ENCODE measurements at regions not wholly inside any gene's neighbourhood (a gene's known extent, or its start where the extent isn't known, plus 50 kb on each side); places are given as distances from the start of the nearest gene placed in this dataset.
"Not testable (repeated sequence)": the region's sequence is repeated elsewhere in the genome, so short reads cannot be mapped to it uniquely, and the experiment has no call there.

GRCh38 chr14:83291714-83292113 is 1758.1 kb upstream of the SEL1L start:
- TF ChIP-seq, protein P1, sequence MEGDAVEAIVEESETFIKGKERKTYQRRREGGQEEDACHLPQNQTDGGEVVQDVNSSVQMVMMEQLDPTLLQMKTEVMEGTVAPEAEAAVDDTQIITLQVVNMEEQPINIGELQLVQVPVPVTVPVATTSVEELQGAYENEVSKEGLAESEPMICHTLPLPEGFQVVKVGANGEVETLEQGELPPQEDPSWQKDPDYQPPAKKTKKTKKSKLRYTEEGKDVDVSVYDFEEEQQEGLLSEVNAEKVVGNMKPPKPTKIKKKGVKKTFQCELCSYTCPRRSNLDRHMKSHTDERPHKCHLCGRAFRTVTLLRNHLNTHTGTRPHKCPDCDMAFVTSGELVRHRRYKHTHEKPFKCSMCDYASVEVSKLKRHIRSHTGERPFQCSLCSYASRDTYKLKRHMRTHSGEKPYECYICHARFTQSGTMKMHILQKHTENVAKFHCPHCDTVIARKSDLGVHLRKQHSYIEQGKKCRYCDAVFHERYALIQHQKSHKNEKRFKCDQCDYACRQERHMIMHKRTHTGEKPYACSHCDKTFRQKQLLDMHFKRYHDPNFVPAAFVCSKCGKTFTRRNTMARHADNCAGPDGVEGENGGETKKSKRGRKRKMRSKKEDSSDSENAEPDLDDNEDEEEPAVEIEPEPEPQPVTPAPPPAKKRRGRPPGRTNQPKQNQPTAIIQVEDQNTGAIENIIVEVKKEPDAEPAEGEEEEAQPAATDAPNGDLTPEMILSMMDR (IDR thresholded peaks at IDR 0.05) = no peak
- TF ChIP-seq POLR2AphosphoS5 (IDR thresholded peaks at IDR 0.05) (no peak), POLR2A (IDR thresholded peaks at IDR 0.05) (no peak)
- Histone ChIP-seq H3K27me3 (replicated peaks; ENCODE audit: insufficient read depth) (no peaks in the 10 kb centered on the region), H3K9me3 (no peaks in the 10 kb centered on the region), H3K27ac (no peak overlapping the region), H3K4me3 (no peak overlapping the region), H3K36me3 (no peaks in the 10 kb centered on the region), H3K4me1 (replicated peaks) (no peaks in the 10 kb centered on the region)
- intact Hi-C loops (cut with DNase I) = no loop called here
- WGBS = 81% methylated on average over 1 of the region's 1 CpG
- DNase-seq (ENCODE audit: low spot score) = no peak

DNA sequence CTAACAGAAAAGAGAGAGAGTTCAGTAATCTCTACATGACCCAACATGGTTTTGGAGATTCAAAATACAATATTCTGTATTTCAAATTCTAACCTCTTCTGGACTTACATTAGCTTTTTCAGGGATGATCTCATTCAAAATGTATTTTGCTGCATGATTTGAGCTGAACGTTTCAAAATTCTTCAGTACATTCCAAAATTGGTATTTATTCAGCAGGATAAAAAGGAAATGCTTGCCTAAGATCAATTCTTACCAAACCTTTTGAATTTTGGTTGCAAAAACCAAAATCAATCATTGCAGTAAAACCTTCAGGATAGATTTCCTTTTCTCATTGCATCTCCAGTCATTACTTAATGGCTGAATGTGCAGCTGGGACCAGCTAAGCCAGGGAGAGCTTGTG is 1761.3 kb upstream of the SEL1L start:
- Histone ChIP-seq H3K27ac (no peak overlapping the region), H3K4me1 (replicated peaks) (no peaks in the 10 kb centered on the region), H3K9me3 (no peaks in the 10 kb centered on the region), H3K36me3 (no peaks in the 10 kb centered on the region), H3K27me3 (replicated peaks; ENCODE audit: insufficient read depth) (no peaks in the 10 kb centered on the region), H3K4me3 (no peak overlapping the region)
- no peak for DNase-seq (ENCODE audit: low spot score)
- TF ChIP-seq POLR2A (IDR thresholded peaks at IDR 0.05) (no peak), POLR2AphosphoS5 (IDR thresholded peaks at IDR 0.05) (no peak)
- TF ChIP-seq, protein P1 (IDR thresholded peaks at IDR 0.05) = no peak
- intact Hi-C loops (cut with DNase I) = no loop called here
- WGBS = 29% methylated on average over 1 of the region's 1 CpG

- no peak for TF ChIP-seq POLR2AphosphoS5 (IDR thresholded peaks at IDR 0.05)
- no peak for TF ChIP-seq POLR2A (IDR thresholded peaks at IDR 0.05)
- TF ChIP-seq, protein P1 (IDR thresholded peaks at IDR 0.05) = no peak
- intact Hi-C loops (cut with DNase I) = no loop called here
- no peaks in the 10 kb centered on the region for H3K36me3 ChIP-seq
- no peak overlapping the region for H3K27ac ChIP-seq
- H3K4me1 ChIP-seq (replicated peaks) = no peaks in the 10 kb centered on the region
- no peak for DNase-seq (ENCODE audit: low spot score)
- no peaks in the 10 kb centered on the region for H3K27me3 ChIP-seq (replicated peaks; ENCODE audit: insufficient read depth)
- no peaks in the 10 kb centered on the region for H3K9me3 ChIP-seq
- 52% methylated on average over 3 of the region's 3 CpGs for WGBS
- H3K4me3 ChIP-seq = no peak overlapping the region
These were observed 1763.7 kb upstream of the SEL1L start for GRCh38 chr14:83297361-83297760.

GRCh38 chr14:83298016-83298415 is 1764.4 kb upstream of the SEL1L start:
- H3K27me3 ChIP-seq (replicated peaks; ENCODE audit: insufficient read depth); H3K4me1 ChIP-seq (replicated peaks); DNase-seq (ENCODE audit: low spot score); H3K27ac ChIP-seq; intact Hi-C loops (cut with DNase I); H3K36me3 ChIP-seq; H3K9me3 ChIP-seq; H3K4me3 ChIP-seq: not testable (repeated sequence)
- WGBS = 75% methylated on average over 2 of the region's 2 CpGs

GRCh38 chr14:83300476-83301064 is 1766.9 kb upstream of the SEL1L start:
- H3K4me3 ChIP-seq = no peak overlapping the region
- no peaks in the 10 kb centered on the region for H3K9me3 ChIP-seq
- WGBS = 77% methylated on average over 1 of the region's 1 CpG
- no peak overlapping the region for H3K27ac ChIP-seq
- H3K27me3 ChIP-seq (replicated peaks; ENCODE audit: insufficient read depth) = no peaks in the 10 kb centered on the region
- intact Hi-C loops (cut with DNase I) = no loop called here
- H3K36me3 ChIP-seq = no peaks in the 10 kb centered on the region
- H3K4me1 ChIP-seq (replicated peaks) = no peaks in the 10 kb centered on the region
- no peak for TF ChIP-seq POLR2AphosphoS5 (IDR thresholded peaks at IDR 0.05)
- TF ChIP-seq, protein P1 (IDR thresholded peaks at IDR 0.05) = peak; percentile 58 to 69 (median 67)
- no peak for DNase-seq (ENCODE audit: low spot score)

Data from prostate gland (tissue), 2 donors.